ENCODE measurements at regions not wholly inside any gene's neighbourhood (a gene's known extent, or its start where the extent isn't known, plus 50 kb on each side); places are given as distances from the start of the nearest gene placed in this dataset.

DNA sequence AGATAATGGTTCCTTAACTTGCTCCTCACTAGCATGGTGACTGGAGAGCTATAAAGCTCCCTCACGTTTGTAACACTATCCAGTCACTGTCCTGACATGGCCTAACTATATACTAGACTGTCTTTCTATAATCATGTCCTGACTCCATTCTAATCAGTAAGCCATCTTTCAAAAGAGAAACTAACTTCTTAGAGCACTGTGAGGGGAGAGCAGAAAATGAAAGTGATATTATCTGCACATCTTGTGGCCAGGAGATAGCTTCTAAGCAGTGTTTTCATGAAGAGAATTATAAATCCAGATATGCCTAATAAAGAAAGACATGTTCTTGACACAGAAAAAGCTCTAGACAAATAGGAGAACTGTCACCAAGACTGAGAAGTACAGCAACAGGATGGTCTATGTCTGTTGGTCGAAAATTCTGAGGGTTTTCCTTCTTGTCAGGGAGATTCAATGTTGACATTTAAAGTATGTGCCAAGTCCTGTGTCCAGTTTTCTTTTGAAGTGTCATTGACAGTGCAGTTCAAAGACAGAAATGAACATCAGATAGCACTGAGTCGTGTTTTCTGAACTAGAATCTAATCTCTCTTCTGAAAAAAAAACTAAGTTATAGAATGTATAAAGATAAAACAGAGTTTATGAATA is 230.6 kb upstream of the PEX5L start:
- TF ChIP-seq YY1 (IDR thresholded peaks at IDR 0.05; ENCODE audit: low read depth) (no peak), EGR1 (IDR thresholded peaks at IDR 0.05) (no peak), CREB1 (IDR thresholded peaks at IDR 0.05; ENCODE audit: low read depth) (no peak), RAD21 (IDR thresholded peaks at IDR 0.05; ENCODE audit: low read depth) (no peak), NFIC (IDR thresholded peaks at IDR 0.05) (no peak), TEAD4 (IDR thresholded peaks at IDR 0.05) (no peak), TCF12 (IDR thresholded peaks at IDR 0.05; ENCODE audit: low read depth) (no peak), CEBPB (IDR thresholded peaks at IDR 0.05) (no peak), TAF1 (IDR thresholded peaks at IDR 0.05; ENCODE audit: low read depth) (no peak), FOXM1 (IDR thresholded peaks at IDR 0.05; ENCODE audit: borderline replicate concordance, low read depth) (no peak), EP300 (IDR thresholded peaks at IDR 0.05; ENCODE audit: borderline replicate concordance) (no peak), ZBTB7A (IDR thresholded peaks at IDR 0.05; ENCODE audit: low read depth) (no peak)
- TF ChIP-seq, protein P1, sequence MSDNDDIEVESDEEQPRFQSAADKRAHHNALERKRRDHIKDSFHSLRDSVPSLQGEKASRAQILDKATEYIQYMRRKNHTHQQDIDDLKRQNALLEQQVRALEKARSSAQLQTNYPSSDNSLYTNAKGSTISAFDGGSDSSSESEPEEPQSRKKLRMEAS (IDR thresholded peaks at IDR 0.05): no peak
- TF ChIP-seq, protein P2, sequence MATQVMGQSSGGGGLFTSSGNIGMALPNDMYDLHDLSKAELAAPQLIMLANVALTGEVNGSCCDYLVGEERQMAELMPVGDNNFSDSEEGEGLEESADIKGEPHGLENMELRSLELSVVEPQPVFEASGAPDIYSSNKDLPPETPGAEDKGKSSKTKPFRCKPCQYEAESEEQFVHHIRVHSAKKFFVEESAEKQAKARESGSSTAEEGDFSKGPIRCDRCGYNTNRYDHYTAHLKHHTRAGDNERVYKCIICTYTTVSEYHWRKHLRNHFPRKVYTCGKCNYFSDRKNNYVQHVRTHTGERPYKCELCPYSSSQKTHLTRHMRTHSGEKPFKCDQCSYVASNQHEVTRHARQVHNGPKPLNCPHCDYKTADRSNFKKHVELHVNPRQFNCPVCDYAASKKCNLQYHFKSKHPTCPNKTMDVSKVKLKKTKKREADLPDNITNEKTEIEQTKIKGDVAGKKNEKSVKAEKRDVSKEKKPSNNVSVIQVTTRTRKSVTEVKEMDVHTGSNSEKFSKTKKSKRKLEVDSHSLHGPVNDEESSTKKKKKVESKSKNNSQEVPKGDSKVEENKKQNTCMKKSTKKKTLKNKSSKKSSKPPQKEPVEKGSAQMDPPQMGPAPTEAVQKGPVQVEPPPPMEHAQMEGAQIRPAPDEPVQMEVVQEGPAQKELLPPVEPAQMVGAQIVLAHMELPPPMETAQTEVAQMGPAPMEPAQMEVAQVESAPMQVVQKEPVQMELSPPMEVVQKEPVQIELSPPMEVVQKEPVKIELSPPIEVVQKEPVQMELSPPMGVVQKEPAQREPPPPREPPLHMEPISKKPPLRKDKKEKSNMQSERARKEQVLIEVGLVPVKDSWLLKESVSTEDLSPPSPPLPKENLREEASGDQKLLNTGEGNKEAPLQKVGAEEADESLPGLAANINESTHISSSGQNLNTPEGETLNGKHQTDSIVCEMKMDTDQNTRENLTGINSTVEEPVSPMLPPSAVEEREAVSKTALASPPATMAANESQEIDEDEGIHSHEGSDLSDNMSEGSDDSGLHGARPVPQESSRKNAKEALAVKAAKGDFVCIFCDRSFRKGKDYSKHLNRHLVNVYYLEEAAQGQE (IDR thresholded peaks at IDR 0.05; ENCODE audit: low read depth): no peak
- TF ChIP-seq, protein P3, sequence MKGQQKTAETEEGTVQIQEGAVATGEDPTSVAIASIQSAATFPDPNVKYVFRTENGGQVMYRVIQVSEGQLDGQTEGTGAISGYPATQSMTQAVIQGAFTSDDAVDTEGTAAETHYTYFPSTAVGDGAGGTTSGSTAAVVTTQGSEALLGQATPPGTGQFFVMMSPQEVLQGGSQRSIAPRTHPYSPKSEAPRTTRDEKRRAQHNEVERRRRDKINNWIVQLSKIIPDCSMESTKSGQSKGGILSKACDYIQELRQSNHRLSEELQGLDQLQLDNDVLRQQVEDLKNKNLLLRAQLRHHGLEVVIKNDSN (IDR thresholded peaks at IDR 0.05): no peak

DNA sequence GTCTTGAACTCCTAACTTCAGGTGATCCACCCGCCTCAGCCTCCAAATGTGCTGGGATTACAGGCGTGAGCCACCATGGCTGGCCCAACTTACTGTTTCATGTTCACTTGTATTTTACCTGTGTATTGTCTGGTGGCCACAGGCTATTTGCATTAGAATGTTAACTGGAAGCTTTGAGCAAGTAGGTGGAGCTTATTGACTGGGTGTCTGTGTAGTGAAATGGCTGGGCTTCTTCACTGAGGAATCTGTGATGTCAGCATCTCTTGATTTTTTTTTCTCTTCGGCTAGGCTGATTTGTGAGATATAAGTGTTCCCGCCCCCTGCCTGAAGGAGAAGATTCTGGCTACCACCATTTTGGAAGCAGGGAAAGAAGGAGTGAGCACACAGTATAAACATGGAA is 237.8 kb upstream of the PEX5L start:
- TF ChIP-seq CEBPB (IDR thresholded peaks at IDR 0.05) (no peak), ZBTB7A (IDR thresholded peaks at IDR 0.05; ENCODE audit: low read depth) (no peak), FOXM1 (IDR thresholded peaks at IDR 0.05; ENCODE audit: borderline replicate concordance, low read depth) (no peak), CREB1 (IDR thresholded peaks at IDR 0.05; ENCODE audit: low read depth) (no peak), TAF1 (IDR thresholded peaks at IDR 0.05; ENCODE audit: low read depth) (no peak), TEAD4 (IDR thresholded peaks at IDR 0.05) (no peak), YY1 (IDR thresholded peaks at IDR 0.05; ENCODE audit: low read depth) (no peak), EGR1 (IDR thresholded peaks at IDR 0.05) (no peak)
- TF ChIP-seq, protein P1 (IDR thresholded peaks at IDR 0.05): no peak
- TF ChIP-seq, protein P3 (IDR thresholded peaks at IDR 0.05): no peak
- TF ChIP-seq, protein P2 (IDR thresholded peaks at IDR 0.05; ENCODE audit: low read depth): no peak

DNA sequence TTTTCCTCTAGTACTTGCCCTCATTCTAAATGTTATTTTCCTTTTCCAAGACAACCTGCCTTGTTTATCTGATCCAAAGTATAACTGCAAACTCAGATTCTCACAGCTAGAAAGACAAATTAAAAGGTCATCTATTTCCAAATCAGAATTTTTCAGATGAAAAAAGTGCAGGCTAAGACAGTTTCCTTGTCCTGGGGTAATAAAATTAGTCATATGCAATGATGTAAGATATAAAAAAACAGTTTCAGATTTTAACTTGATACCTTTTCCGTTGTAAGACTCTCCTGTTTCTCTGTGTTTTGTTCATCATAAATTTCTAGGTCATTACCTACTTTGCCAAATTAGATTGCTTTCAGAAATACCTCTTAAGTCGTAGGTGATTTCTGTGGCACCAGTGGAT is 238.4 kb upstream of the PEX5L start:
- TF ChIP-seq, protein P2 (IDR thresholded peaks at IDR 0.05; ENCODE audit: low read depth): no peak
- TF ChIP-seq YY1 (IDR thresholded peaks at IDR 0.05; ENCODE audit: low read depth) (no peak), TAF1 (IDR thresholded peaks at IDR 0.05; ENCODE audit: low read depth) (no peak), TCF12 (IDR thresholded peaks at IDR 0.05; ENCODE audit: low read depth) (no peak), EP300 (IDR thresholded peaks at IDR 0.05; ENCODE audit: borderline replicate concordance) (no peak), EGR1 (IDR thresholded peaks at IDR 0.05) (no peak), TEAD4 (IDR thresholded peaks at IDR 0.05) (no peak), CREB1 (IDR thresholded peaks at IDR 0.05; ENCODE audit: low read depth) (no peak), NFIC (IDR thresholded peaks at IDR 0.05) (no peak)
- TF ChIP-seq, protein P1 (IDR thresholded peaks at IDR 0.05): no peak
- TF ChIP-seq, protein P3 (IDR thresholded peaks at IDR 0.05): no peak

DNA sequence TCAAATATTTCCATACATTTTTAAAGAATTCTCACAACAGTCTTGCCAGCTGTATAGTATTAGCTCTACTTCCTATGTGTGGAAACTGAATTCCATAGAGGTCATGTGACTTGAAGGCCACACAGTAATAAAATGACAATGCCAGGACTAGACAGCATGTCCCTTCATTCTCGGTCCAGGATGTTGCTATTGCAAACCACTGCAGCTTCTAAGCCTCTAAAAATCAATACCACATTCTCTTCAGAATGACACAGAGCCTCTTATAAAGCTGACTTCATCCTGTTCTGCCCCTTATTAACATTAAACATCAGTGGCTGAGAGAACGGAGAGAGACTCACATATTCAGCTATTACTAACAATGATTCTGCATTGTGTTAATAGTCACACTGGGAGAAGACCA is 240.3 kb upstream of the PEX5L start:
- TF ChIP-seq, protein P2 (IDR thresholded peaks at IDR 0.05; ENCODE audit: low read depth): no peak
- TF ChIP-seq ZBTB7A (IDR thresholded peaks at IDR 0.05; ENCODE audit: low read depth): no peak
- TF ChIP-seq YY1 (IDR thresholded peaks at IDR 0.05; ENCODE audit: low read depth): no peak
- TF ChIP-seq CEBPB (IDR thresholded peaks at IDR 0.05): no peak
- TF ChIP-seq NFIC (IDR thresholded peaks at IDR 0.05): no peak
- TF ChIP-seq TCF12 (IDR thresholded peaks at IDR 0.05; ENCODE audit: low read depth): no peak

All from Ishikawa (cell line).